MCF 10A (cell line): ENCODE measurements at regions not wholly inside any gene's neighbourhood (a gene's known extent, or its start where the extent isn't known, plus 50 kb on each side); places are given as distances from the start of the nearest gene placed in this dataset.

Experiments
- BruUV-seq: library from RNA; stranded (reverse); fragments of 400-500 nt; replicated peaks from 2 replicates; lab custom pipeline; 2021; lab: Mats Ljungman, UMichigan
- CTCF ChIA-PET: fragments of 300-600 bp; sonication (Branson Sonifier 250); formaldehyde crosslinking; extraction: SDS; loops from one replicate; lab custom pipeline; 2021; ENCODE audit warnings: antibody characterized with exemption, inconsistent platforms; lab: Yijun Ruan, JAX
- POLR2A ChIA-PET: fragments of 300-600, 350-650 bp; sonication (Branson Sonifier 250); formaldehyde crosslinking; extraction: SDS; loops from one replicate; lab custom pipeline; 2020; ENCODE audit warnings: antibody characterized with exemption, inconsistent platforms; lab: Yijun Ruan, JAX
- DNase-seq: peaks from one replicate; pipeline ENCODE4 v3.0.0-alpha.2; 2018; ENCODE audit not compliant: unreplicated experiment
- H3K27ac Mint-ChIP-seq: one replicate; pipeline ENCODE4 v1.8.0; 2022; ENCODE audit warnings: mild to moderate bottlenecking, low read depth, mixed read lengths; ENCODE audit not compliant: unreplicated experiment
- H3K27me3 Mint-ChIP-seq: one replicate; pipeline ENCODE4 v1.8.0; 2022; ENCODE audit warnings: mixed read lengths; ENCODE audit not compliant: insufficient read depth, unreplicated experiment
- H3K36me3 Mint-ChIP-seq: one replicate; pipeline ENCODE4 v1.8.0; 2022; ENCODE audit warnings: mild to moderate bottlenecking, moderate library complexity, mixed read lengths; ENCODE audit not compliant: insufficient read depth, unreplicated experiment
- H3K4me1 Mint-ChIP-seq: one replicate; pipeline ENCODE4 v1.8.0; 2022; ENCODE audit warnings: mixed read lengths; ENCODE audit not compliant: insufficient read depth, unreplicated experiment
- H3K4me3 Mint-ChIP-seq: one replicate; pipeline ENCODE4 v1.8.0; 2022; ENCODE audit warnings: mild to moderate bottlenecking, moderate library complexity, mixed read lengths; ENCODE audit not compliant: unreplicated experiment
- H3K9me3 Mint-ChIP-seq: one replicate; pipeline ENCODE4 v1.8.0; 2022; ENCODE audit warnings: mixed read lengths; ENCODE audit not compliant: unreplicated experiment
- intact Hi-C: fragments of 100-400 bp; cut with micrococcal nuclease; formaldehyde crosslinking; loops from 2 replicates; pipeline ENCODE4 v1.14.1; 2022
- TF ChIP-seq, protein P1 (sequence below): fragments of 200-600 bp; IDR thresholded peaks from one replicate; pipeline ENCODE4 v1.8.0; 2022; ENCODE audit warnings: antibody characterized with exemption, mild to moderate bottlenecking; ENCODE audit not compliant: unreplicated experiment

DNA sequence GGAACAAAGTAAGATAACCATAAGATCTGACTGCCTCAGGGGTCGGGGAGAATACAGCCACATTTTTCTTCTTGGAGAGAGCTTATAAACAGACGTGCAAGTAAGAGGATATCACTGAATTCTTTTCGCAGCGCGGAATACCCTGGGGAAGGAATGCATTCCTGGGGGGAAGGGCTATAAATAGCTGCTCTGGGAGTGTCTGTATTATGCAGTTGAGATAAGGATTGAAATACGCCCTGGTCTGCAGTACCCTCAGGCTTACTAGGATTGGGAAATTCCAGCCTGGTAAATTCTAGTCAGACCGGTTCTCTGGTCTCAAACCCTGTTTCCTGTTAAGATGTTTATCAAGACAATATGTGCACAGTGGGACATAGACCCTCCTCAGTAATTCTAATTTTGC lies 1491.7 kb upstream of the RAG2 start:
- Mint-ChIP-seq H3K36me3 (no peaks in the 10 kb centered on the region), H3K27ac (no peak overlapping the region), H3K4me3 (no peak overlapping the region), H3K4me1 (no peaks in the 10 kb centered on the region), H3K9me3 (peaks cover 6% of the 10 kb centered on the region), H3K27me3 (no peaks in the 10 kb centered on the region)
- intact Hi-C loops: no loop called here
- no peak for DNase-seq
- no TSS peak for BruUV-seq
- ChIA-PET POLR2A (no interaction called here), CTCF (no interaction called here)
- TF ChIP-seq, protein P1, sequence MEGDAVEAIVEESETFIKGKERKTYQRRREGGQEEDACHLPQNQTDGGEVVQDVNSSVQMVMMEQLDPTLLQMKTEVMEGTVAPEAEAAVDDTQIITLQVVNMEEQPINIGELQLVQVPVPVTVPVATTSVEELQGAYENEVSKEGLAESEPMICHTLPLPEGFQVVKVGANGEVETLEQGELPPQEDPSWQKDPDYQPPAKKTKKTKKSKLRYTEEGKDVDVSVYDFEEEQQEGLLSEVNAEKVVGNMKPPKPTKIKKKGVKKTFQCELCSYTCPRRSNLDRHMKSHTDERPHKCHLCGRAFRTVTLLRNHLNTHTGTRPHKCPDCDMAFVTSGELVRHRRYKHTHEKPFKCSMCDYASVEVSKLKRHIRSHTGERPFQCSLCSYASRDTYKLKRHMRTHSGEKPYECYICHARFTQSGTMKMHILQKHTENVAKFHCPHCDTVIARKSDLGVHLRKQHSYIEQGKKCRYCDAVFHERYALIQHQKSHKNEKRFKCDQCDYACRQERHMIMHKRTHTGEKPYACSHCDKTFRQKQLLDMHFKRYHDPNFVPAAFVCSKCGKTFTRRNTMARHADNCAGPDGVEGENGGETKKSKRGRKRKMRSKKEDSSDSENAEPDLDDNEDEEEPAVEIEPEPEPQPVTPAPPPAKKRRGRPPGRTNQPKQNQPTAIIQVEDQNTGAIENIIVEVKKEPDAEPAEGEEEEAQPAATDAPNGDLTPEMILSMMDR: no peak

GRCh38 chr11:38060920-38061319 lies 1462.9 kb upstream of the RAG2 start:
- intact Hi-C loops: no loop called here

GRCh38 chr11:38060136-38060535 lies 1462.1 kb upstream of the RAG2 start:
- ChIA-PET POLR2A (no interaction called here), CTCF (no interaction called here)
- H3K4me3 Mint-ChIP-seq: no peak overlapping the region
- DNase-seq: no peak
- no TSS peak for BruUV-seq
- intact Hi-C loops: no loop called here
- TF ChIP-seq, protein P1: no peak
- peaks cover 4% of the 10 kb centered on the region for H3K4me1 Mint-ChIP-seq
- no peak overlapping the region for H3K27ac Mint-ChIP-seq
- no peaks in the 10 kb centered on the region for H3K27me3 Mint-ChIP-seq
- no peaks in the 10 kb centered on the region for H3K36me3 Mint-ChIP-seq
- H3K9me3 Mint-ChIP-seq: peaks cover 7% of the 10 kb centered on the region

More at GRCh38 chr11:38060920-38061319, 1462.9 kb upstream of the RAG2 start:
- CTCF ChIA-PET: no interaction called here
- no TSS peak for BruUV-seq
- POLR2A ChIA-PET: no interaction called here
- TF ChIP-seq, protein P1: no peak
- Mint-ChIP-seq H3K4me3 (no peak overlapping the region), H3K9me3 (peaks cover 8% of the 10 kb centered on the region), H3K27me3 (no peaks in the 10 kb centered on the region), H3K4me1 (peaks cover 3% of the 10 kb centered on the region), H3K27ac (no peak overlapping the region), H3K36me3 (no peaks in the 10 kb centered on the region)
- no peak for DNase-seq

DNA sequence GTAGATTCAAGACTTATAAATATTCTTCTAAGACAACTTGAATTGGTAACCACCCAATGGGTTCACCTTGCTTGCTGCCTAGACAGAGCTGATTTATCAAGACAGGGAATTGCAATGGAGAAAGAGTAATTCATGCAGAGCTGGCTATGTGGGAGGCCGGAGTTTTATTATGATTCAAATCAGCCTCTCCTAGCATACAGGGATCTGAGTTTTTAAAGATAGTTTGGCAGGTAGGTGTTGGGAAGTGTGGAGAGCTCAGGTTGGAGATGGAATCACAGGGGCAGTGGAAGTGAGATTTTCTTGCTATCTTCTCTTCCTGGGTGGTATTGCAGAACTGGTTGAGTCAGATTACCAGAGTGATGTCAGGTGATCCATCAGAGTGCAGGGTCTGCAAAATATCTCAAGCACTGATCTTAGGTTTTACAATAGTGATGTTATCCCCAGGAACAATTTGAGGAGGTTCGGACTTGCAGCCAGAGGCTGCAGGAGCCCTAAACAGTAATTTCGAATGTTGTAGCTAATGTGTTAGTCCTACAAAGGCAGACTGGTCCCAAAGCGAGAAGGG lies 1448.6 kb upstream of the RAG2 start:
- BruUV-seq: no TSS peak
- TF ChIP-seq, protein P1: no peak
- POLR2A ChIA-PET: interaction anchor here (0.5 kb wide), 1 partner anchor 447 kb away, joined by 6 read pairs; no protein-coding TSS in a partner anchor

More for the DNA sequence above, 1448.6 kb upstream of the RAG2 start:
- Mint-ChIP-seq H3K36me3 (no peaks in the 10 kb centered on the region), H3K9me3 (no peaks in the 10 kb centered on the region), H3K4me1 (no peaks in the 10 kb centered on the region), H3K4me3 (no peak overlapping the region), H3K27me3 (no peaks in the 10 kb centered on the region), H3K27ac (no peak overlapping the region)
- CTCF ChIA-PET: no interaction called here
- intact Hi-C loops: no loop called here
- no peak for DNase-seq
